GM12801 (cell line): ENCODE measurements at regions not wholly inside any gene's neighbourhood (a gene's known extent, or its start where the extent isn't known, plus 50 kb on each side); places are given as distances from the start of the nearest gene placed in this dataset.

Source experiments
- CTCF ChIP-seq: IDR thresholded peaks from one replicate; pipeline ENCODE4 v1.5.1; 2011; ENCODE audit warnings: control low read depth; ENCODE audit not compliant: insufficient read length; ENCODE audit errors: extremely low read depth

- TF ChIP-seq CTCF: no peak
Observed at GRCh38 chr20:11753155-11753554, 164.5 kb upstream of the BTBD3 start.

GRCh38 chr20:11754451-11754850 is 163.2 kb upstream of the BTBD3 start:
- TF ChIP-seq CTCF: no peak

- no peak for TF ChIP-seq CTCF
Observed at GRCh38 chr20:11755071-11755841, 162.4 kb upstream of the BTBD3 start.

- no peak for TF ChIP-seq CTCF
Observed at GRCh38 chr20:11761497-11761896, 156.2 kb upstream of the BTBD3 start.

- TF ChIP-seq CTCF: no peak
Observed at GRCh38 chr20:11766961-11767360, 150.7 kb upstream of the BTBD3 start.

- TF ChIP-seq CTCF: no peak
Observed at GRCh38 chr20:11769825-11770224, 147.9 kb upstream of the BTBD3 start.

GRCh38 chr20:11772226-11772730 is 145.4 kb upstream of the BTBD3 start:
- no peak for TF ChIP-seq CTCF
